ENCODE measurements at regions not wholly inside any gene's neighbourhood (a gene's known extent, or its start where the extent isn't known, plus 50 kb on each side); places are given as distances from the start of the nearest gene placed in this dataset.
A peak's percentile ranks its signal among the peaks of the same experiment; 100 is the strongest.

GRCh38 chr10:6875269-6875865 is 295.3 kb upstream of the PRKCQ start:
- Histone ChIP-seq H3K4me1 (no peaks in the 10 kb centered on the region), H3K9me3 (no peaks in the 10 kb centered on the region), H3K36me3 (no peaks in the 10 kb centered on the region), H3K27me3 (replicated peaks in 1 of 7) (no peaks in the 10 kb centered on the region), H3K4me3 (no peak overlapping the region), H3K27ac (no peak overlapping the region)
- intact Hi-C loops (cut with DNase I; ENCODE audit: low total_unique reads): no loop called here
- TF ChIP-seq POLR2A (IDR thresholded peaks at IDR 0.05) (no peak), POLR2AphosphoS5 (IDR thresholded peaks at IDR 0.05) (no peak), CTCF (IDR thresholded peaks at IDR 0.05 in 8 of 11, conservative IDR thresholded peaks at IDR 0.05 in 3 of 11) (no peak)
- DNase-seq: no peak
- whole genome bisulfite sequencing, 5 donors: 60 to 74% (median 66%) methylated on average over 7 of the region's 7 CpGs

GRCh38 chr10:6871128-6871527 is 291.1 kb upstream of the PRKCQ start:
- no peak overlapping the region for H3K4me3 ChIP-seq
- no peaks in the 10 kb centered on the region for H3K9me3 ChIP-seq
- H3K27me3 ChIP-seq (replicated peaks in 1 of 7): no peaks in the 10 kb centered on the region
- WGBS, 5 donors: 79 to 87% (median 83%) methylated on average over 10 of the region's 10 CpGs
- DNase-seq: no peak
- no peaks in the 10 kb centered on the region for H3K4me1 ChIP-seq
- no peak for TF ChIP-seq POLR2A (IDR thresholded peaks at IDR 0.05)
- peak in 1 of 3 donors; percentile 18 for TF ChIP-seq POLR2AphosphoS5 (IDR thresholded peaks at IDR 0.05)
- H3K27ac ChIP-seq: no peak overlapping the region
- no peaks in the 10 kb centered on the region for H3K36me3 ChIP-seq
- intact Hi-C loops (cut with DNase I; ENCODE audit: low total_unique reads): no loop called here

GRCh38 chr10:6868036-6868725 is 288.1 kb upstream of the PRKCQ start:
- H3K36me3 ChIP-seq: no peaks in the 10 kb centered on the region
- H3K27me3 ChIP-seq (replicated peaks in 1 of 7): no peaks in the 10 kb centered on the region
- intact Hi-C loops (cut with DNase I; ENCODE audit: low total_unique reads): no loop called here
- no peak overlapping the region for H3K4me3 ChIP-seq
- no peaks in the 10 kb centered on the region for H3K9me3 ChIP-seq
- no peak overlapping the region for H3K27ac ChIP-seq
- no peak for DNase-seq
- TF ChIP-seq CTCF (IDR thresholded peaks at IDR 0.05 in 8 of 11, conservative IDR thresholded peaks at IDR 0.05 in 3 of 11) (no peak), POLR2A (IDR thresholded peaks at IDR 0.05) (no peak)
- WGBS, 5 donors: 72 to 83% (median 79%) methylated on average over 6 of the region's 6 CpGs
- H3K4me1 ChIP-seq: no peaks in the 10 kb centered on the region

- Histone ChIP-seq H3K4me1 (no peaks in the 10 kb centered on the region), H3K27me3 (replicated peaks in 1 of 7) (no peaks in the 10 kb centered on the region), H3K4me3 (no peak overlapping the region), H3K36me3 (no peaks in the 10 kb centered on the region), H3K27ac (no peak overlapping the region), H3K9me3 (peaks cover 0 to 6% (median 0%) of the 10 kb centered on the region in 8 donors)
- intact Hi-C loops (cut with DNase I; ENCODE audit: low total_unique reads): no loop called here
- TF ChIP-seq POLR2AphosphoS5 (IDR thresholded peaks at IDR 0.05) (no peak), CTCF (IDR thresholded peaks at IDR 0.05 in 8 of 11, conservative IDR thresholded peaks at IDR 0.05 in 3 of 11) (no peak), POLR2A (IDR thresholded peaks at IDR 0.05) (no peak)
- 34 to 50% (median 41%) methylated on average over 2 of the region's 2 CpGs for WGBS, 5 donors
- DNase-seq: no peak
Measured at GRCh38 chr10:6866757-6867156, 286.7 kb upstream of the PRKCQ start.
